GM23338 (cell line): ENCODE measurements at regions not wholly inside any gene's neighbourhood (a gene's known extent, or its start where the extent isn't known, plus 50 kb on each side); places are given as distances from the start of the nearest gene placed in this dataset.

Experiments
- ATAC-seq: fragments of 200-7000 bp; cut with Tn5 transposase; 3 replicates; pipeline ENCODE4 v1.9.1; 2020
- DNase-seq: peaks from one replicate; pipeline ENCODE4 v3.0.0-alpha.2; 2015; ENCODE audit warnings: low spot score
- H2AFZ ChIP-seq: fragments of 200-600 bp; sonication (generic); 2 replicates; pipeline ENCODE4 v1.8.0; 2016; ENCODE audit warnings: antibody characterized with exemption, mild to moderate bottlenecking, moderate library complexity
- H3F3A ChIP-seq: fragments of 200-600 bp; sonication (generic); replicated peaks from 2 replicates; pipeline ENCODE4 v1.8.0; 2017; ENCODE audit warnings: antibody characterized with exemption, mixed run types, low read depth
- H3K27ac ChIP-seq: fragments of 200-600 bp; sonication (generic); 2 replicates; pipeline ENCODE4 v1.6.1; 2016; ENCODE audit warnings: low read depth
- H3K27me3 ChIP-seq: fragments of 200-600 bp; sonication (generic); 2 replicates; pipeline ENCODE4 v1.8.0; 2016; ENCODE audit warnings: mild to moderate bottlenecking, mixed run types, moderate library complexity; ENCODE audit not compliant: insufficient read depth
- H3K36me3 ChIP-seq: fragments of 200-600 bp; sonication (generic); 2 replicates; pipeline ENCODE4 v1.8.0; 2016; ENCODE audit warnings: mild to moderate bottlenecking; ENCODE audit not compliant: insufficient read depth
- H3K4me1 ChIP-seq: fragments of 200-600 bp; sonication (generic); 2 replicates; pipeline ENCODE4 v1.8.0; 2016; ENCODE audit warnings: mild to moderate bottlenecking, moderate library complexity; ENCODE audit not compliant: insufficient read depth
- H3K4me2 ChIP-seq: fragments of 200-600 bp; sonication (generic); 2 replicates; pipeline ENCODE4 v1.7.1; 2017; ENCODE audit warnings: mixed run types
- H3K4me3 ChIP-seq: fragments of 200-600 bp; sonication (generic); 2 replicates; pipeline ENCODE4 v1.6.1; 2016; ENCODE audit warnings: mixed run types
- H3K79me2 ChIP-seq: fragments of 200-600 bp; sonication (generic); replicated peaks from 2 replicates; pipeline ENCODE4 v1.8.0; 2017; ENCODE audit warnings: mild to moderate bottlenecking; ENCODE audit not compliant: insufficient read depth
- H3K9me2 ChIP-seq: fragments of 200-600 bp; sonication (generic); 2 replicates; pipeline ENCODE4 v1.8.0; 2017; ENCODE audit not compliant: insufficient read depth
- H4K20me1 ChIP-seq: fragments of 200-600 bp; sonication (generic); replicated peaks from 2 replicates; pipeline ENCODE4 v1.8.0; 2017; ENCODE audit warnings: mild to moderate bottlenecking; ENCODE audit not compliant: insufficient read depth
- H3K27ac Mint-ChIP-seq: 2 replicates; pipeline ENCODE4 v1.8.0; 2020; ENCODE audit warnings: inconsistent platforms, mild to moderate bottlenecking, moderate library complexity, mixed read lengths
- H3K27me3 Mint-ChIP-seq: 3 replicates; pipeline ENCODE4 v1.8.0; 2022; ENCODE audit warnings: low read depth, mild to moderate bottlenecking, moderate library complexity, mixed read lengths, inconsistent platforms; ENCODE audit not compliant: insufficient read depth, poor library complexity
- H3K36me3 Mint-ChIP-seq: 3 replicates; pipeline ENCODE4 v1.8.0; 2021; ENCODE audit warnings: low read depth, mild to moderate bottlenecking, inconsistent platforms, moderate library complexity, mixed read lengths
- H3K4me1 Mint-ChIP-seq: 3 replicates; pipeline ENCODE4 v1.8.0; 2020; ENCODE audit warnings: mild to moderate bottlenecking, inconsistent platforms, mixed read lengths
- H3K4me3 Mint-ChIP-seq: 3 replicates; pipeline ENCODE4 v1.8.0; 2021; ENCODE audit warnings: moderate library complexity, mild to moderate bottlenecking, inconsistent platforms, mixed read lengths
- H3K9me3 Mint-ChIP-seq: 3 replicates; pipeline ENCODE4 v1.8.0; 2020; ENCODE audit warnings: moderate library complexity, mild to moderate bottlenecking, inconsistent platforms, mixed read lengths
- CREB1 ChIP-seq: fragments of 250-450 bp; sonication (Bioruptor Pico); IDR thresholded peaks from 2 replicates; pipeline ENCODE4 v1.5.0; 2020; ENCODE audit warnings: low read depth, mild to moderate bottlenecking, moderate library complexity
- EZH2 ChIP-seq: fragments of 200-600 bp; sonication (generic); IDR thresholded peaks from one replicate; pipeline ENCODE4 v1.8.0; 2017; ENCODE audit warnings: antibody characterized with exemption, mild to moderate bottlenecking, low read depth; ENCODE audit not compliant: unreplicated experiment
- JUNB ChIP-seq: IDR thresholded peaks from one replicate; pipeline ENCODE4 v1.6.1; 2016; ENCODE audit warnings: antibody characterized with exemption; ENCODE audit not compliant: unreplicated experiment
- NANOG ChIP-seq: IDR thresholded peaks from 2 replicates; pipeline ENCODE4 v1.6.1; 2016; ENCODE audit warnings: antibody characterized with exemption, borderline replicate concordance
- POLR2AphosphoS5 ChIP-seq: IDR thresholded peaks from 2 replicates; pipeline ENCODE4 v1.6.1; 2016; ENCODE audit warnings: antibody characterized with exemption, low read depth
- STAT1 ChIP-seq: IDR thresholded peaks from one replicate; pipeline ENCODE4 v1.6.1; 2016; ENCODE audit warnings: antibody characterized with exemption; ENCODE audit not compliant: unreplicated experiment
- ZNF114 ChIP-seq: fragments of 250-450 bp; sonication (Bioruptor Pico); IDR thresholded peaks from 2 replicates; pipeline ENCODE4 v1.5.0; 2020; ENCODE audit warnings: mild to moderate bottlenecking, moderate library complexity
- ZNF331 ChIP-seq: fragments of 250-450 bp; sonication (Bioruptor Pico); IDR thresholded peaks from 2 replicates; pipeline ENCODE4 v1.5.0; 2020; ENCODE audit warnings: low read depth, mild to moderate bottlenecking, moderate library complexity
- ZNF462 ChIP-seq: fragments of 250-450 bp; sonication (Bioruptor Pico); IDR thresholded peaks from 2 replicates; pipeline ENCODE4 v1.5.0; 2020; ENCODE audit warnings: mild to moderate bottlenecking, moderate library complexity
- TF ChIP-seq, protein P1 (sequence below): IDR thresholded peaks from one replicate; pipeline ENCODE4 v1.6.1; 2018; ENCODE audit warnings: antibody characterized with exemption; ENCODE audit not compliant: unreplicated experiment

DNA sequence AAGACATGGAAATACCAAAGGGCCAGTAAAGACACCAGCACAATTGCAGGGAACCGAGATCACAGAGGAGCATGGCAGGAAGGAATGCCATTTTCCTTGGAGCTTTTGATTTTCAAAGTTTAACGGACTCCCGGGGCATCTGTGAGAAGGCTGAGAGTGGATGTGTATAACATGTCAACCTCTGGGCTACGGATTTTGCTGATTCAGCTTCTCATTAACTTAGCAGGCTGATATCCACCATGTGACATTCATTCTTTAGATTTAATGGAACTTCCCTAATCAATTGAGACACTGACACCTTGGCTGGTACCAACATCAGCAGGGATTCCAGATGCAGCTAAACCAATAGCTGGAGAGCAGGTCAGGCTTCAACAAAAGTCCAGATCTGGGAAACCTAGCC, 496.6 kb upstream of the SPHKAP start:
- no peak overlapping the region for H3K4me2 ChIP-seq
- Mint-ChIP-seq H3K4me1 (0 out of 3 replicates have a peak, but pooled peaks cover 4% of the 10 kb centered on the region), H3K27me3 (no peaks in the 10 kb centered on the region), H3K36me3 (no peaks in the 10 kb centered on the region), H3K27ac (no peak overlapping the region), H3K4me3 (no peak overlapping the region), H3K9me3 (no peaks in the 10 kb centered on the region; the same call in 2 of the 3 replicates)
- no peaks in the 10 kb centered on the region for H3K79me2 ChIP-seq
- no peak overlapping the region for H3K4me3 ChIP-seq
- H3K27me3 ChIP-seq = no peaks in the 10 kb centered on the region
- ATAC-seq = no peak
- no peaks in the 10 kb centered on the region for H3F3A ChIP-seq
- TF ChIP-seq POLR2AphosphoS5 (no peak), ZNF114 (CRISPR knock-in tag) (no peak), CREB1 (CRISPR knock-in tag) (no peak), STAT1 (no peak), JUNB (no peak), NANOG (no peak), ZNF462 (no peak), ZNF331 (CRISPR knock-in tag) (no peak), EZH2 (no peak)
- TF ChIP-seq, protein P1, sequence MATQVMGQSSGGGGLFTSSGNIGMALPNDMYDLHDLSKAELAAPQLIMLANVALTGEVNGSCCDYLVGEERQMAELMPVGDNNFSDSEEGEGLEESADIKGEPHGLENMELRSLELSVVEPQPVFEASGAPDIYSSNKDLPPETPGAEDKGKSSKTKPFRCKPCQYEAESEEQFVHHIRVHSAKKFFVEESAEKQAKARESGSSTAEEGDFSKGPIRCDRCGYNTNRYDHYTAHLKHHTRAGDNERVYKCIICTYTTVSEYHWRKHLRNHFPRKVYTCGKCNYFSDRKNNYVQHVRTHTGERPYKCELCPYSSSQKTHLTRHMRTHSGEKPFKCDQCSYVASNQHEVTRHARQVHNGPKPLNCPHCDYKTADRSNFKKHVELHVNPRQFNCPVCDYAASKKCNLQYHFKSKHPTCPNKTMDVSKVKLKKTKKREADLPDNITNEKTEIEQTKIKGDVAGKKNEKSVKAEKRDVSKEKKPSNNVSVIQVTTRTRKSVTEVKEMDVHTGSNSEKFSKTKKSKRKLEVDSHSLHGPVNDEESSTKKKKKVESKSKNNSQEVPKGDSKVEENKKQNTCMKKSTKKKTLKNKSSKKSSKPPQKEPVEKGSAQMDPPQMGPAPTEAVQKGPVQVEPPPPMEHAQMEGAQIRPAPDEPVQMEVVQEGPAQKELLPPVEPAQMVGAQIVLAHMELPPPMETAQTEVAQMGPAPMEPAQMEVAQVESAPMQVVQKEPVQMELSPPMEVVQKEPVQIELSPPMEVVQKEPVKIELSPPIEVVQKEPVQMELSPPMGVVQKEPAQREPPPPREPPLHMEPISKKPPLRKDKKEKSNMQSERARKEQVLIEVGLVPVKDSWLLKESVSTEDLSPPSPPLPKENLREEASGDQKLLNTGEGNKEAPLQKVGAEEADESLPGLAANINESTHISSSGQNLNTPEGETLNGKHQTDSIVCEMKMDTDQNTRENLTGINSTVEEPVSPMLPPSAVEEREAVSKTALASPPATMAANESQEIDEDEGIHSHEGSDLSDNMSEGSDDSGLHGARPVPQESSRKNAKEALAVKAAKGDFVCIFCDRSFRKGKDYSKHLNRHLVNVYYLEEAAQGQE = no peak
- no peaks in the 10 kb centered on the region for H3K9me2 ChIP-seq
- DNase-seq = no peak
- no peak overlapping the region for H2AFZ ChIP-seq
- H3K4me1 ChIP-seq = no peaks in the 10 kb centered on the region
- H3K27ac ChIP-seq = no peak overlapping the region
- H4K20me1 ChIP-seq = no peaks in the 10 kb centered on the region
- no peaks in the 10 kb centered on the region for H3K36me3 ChIP-seq
